ENCODE measurements at regions not wholly inside any gene's neighbourhood (a gene's known extent, or its start where the extent isn't known, plus 50 kb on each side); places are given as distances from the start of the nearest gene placed in this dataset.

- TF ChIP-seq CTCF (IDR thresholded peaks at IDR 0.05 in 2 of 3, conservative IDR thresholded peaks at IDR 0.05 in 1 of 3; ENCODE audit: borderline replicate concordance in 1 of 3, insufficient read depth in 1 of 3, low read depth in 2 of 3, low read length in 2 of 3) (no peak), POLR2A (IDR thresholded peaks at IDR 0.05; ENCODE audit: borderline replicate concordance, extremely low read depth, insufficient read depth, insufficient read length) (no peak)
These were observed 214.3 kb upstream of the ADAMTS9 start for GRCh38 chr3:64901986-64902516.
